Activated naive CD8-positive, alpha-beta T cell treated with anti-CD3 and anti-CD28 coated beads, Interleukin-2, amount 10 ng/mL, durations not matched to agents 7 days and 5 days (primary cell): ENCODE measurements at regions not wholly inside any gene's neighbourhood (a gene's known extent, or its start where the extent isn't known, plus 50 kb on each side); places are given as distances from the start of the nearest gene placed in this dataset.
A peak's percentile ranks its signal among the peaks of the same experiment; 100 is the strongest.

Experiments
- ATAC-seq: fragments of 150-1000 bp; cut with Tn5 transposase; one replicate; pipeline ENCODE4 v1.10.0; 2021; ENCODE audit warnings: low read depth, moderate library complexity
- POLR2A ChIA-PET: fragments of 350-600 bp; sonication (Branson Sonifier 250); formaldehyde crosslinking; loops from one replicate; lab custom pipeline; 2021; ENCODE audit warnings: antibody characterized with exemption; lab: Charles Lee
- DNase-seq: peaks from one replicate; pipeline ENCODE4 v3.0.0; 2021
- H3K27ac Mint-ChIP-seq: one replicate; pipeline ENCODE4 v1.8.0; 2022; ENCODE audit warnings: mild to moderate bottlenecking, mixed read lengths
- H3K27me3 Mint-ChIP-seq: one replicate; pipeline ENCODE4 v1.8.0; 2022; ENCODE audit warnings: mild to moderate bottlenecking, moderate library complexity, mixed read lengths
- H3K36me3 Mint-ChIP-seq: one replicate; pipeline ENCODE4 v1.8.0; 2021; ENCODE audit warnings: mild to moderate bottlenecking, mixed read lengths
- H3K4me1 Mint-ChIP-seq: one replicate; pipeline ENCODE4 v1.8.0; 2021; ENCODE audit warnings: mixed read lengths
- H3K4me3 Mint-ChIP-seq: one replicate; pipeline ENCODE4 v1.8.0; 2022; ENCODE audit warnings: mild to moderate bottlenecking, moderate library complexity, mixed read lengths
- H3K9me3 Mint-ChIP-seq: one replicate; pipeline ENCODE4 v1.8.0; 2021; ENCODE audit warnings: mixed read lengths

DNA sequence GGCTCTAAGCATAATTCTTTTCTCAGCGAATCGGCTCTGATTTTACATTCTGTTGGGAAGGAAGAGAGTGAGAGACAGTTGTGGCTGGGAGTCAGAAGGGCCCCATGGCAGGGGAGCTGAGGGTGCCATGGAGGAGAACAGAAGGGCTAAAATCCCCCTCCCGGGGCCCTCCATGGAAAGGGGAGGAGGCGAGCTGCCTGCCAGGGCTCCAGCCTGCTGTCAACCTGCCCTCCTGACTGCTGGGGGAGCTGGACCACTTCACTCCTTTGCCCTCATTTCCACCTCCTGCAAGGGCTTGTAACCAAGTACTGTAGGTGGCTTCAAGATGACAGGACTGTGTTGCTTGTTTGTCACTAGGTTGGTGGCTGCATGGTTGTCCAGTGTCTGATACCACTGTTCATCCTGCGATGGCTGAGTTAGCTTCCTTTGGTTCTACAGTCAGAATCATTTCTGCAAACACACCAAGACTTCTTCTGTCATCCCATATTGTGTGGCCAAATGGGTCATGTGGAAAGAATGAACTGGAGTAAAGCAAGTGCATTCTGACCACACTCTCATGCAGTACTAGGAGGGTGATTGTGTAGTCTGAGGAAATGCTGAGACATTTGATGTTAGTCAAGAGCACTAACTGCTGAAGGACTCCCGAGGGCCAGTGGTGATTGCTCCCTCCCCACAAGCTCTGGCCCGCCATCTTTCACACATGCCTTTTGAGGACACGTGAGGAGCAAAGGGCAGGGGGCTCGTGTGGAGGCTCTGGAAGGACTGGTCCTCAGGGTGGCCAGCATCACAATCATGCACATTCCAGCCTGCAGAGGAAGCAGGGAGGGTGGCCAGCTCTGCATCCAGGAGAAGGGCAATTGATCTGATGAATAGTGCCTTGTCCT, 307.2 kb downstream of the GADD45G start:
- no peak for ATAC-seq
- H3K36me3 Mint-ChIP-seq, result no peaks in the 10 kb centered on the region
- H3K4me1 Mint-ChIP-seq, result no peaks in the 10 kb centered on the region
- no peak overlapping the region for H3K27ac Mint-ChIP-seq
- POLR2A ChIA-PET, result no interaction called here
- no peak overlapping the region for H3K4me3 Mint-ChIP-seq
- H3K9me3 Mint-ChIP-seq, result no peaks in the 10 kb centered on the region
- DNase-seq, result no peak
- peaks cover 30% of the 10 kb centered on the region for H3K27me3 Mint-ChIP-seq

DNA sequence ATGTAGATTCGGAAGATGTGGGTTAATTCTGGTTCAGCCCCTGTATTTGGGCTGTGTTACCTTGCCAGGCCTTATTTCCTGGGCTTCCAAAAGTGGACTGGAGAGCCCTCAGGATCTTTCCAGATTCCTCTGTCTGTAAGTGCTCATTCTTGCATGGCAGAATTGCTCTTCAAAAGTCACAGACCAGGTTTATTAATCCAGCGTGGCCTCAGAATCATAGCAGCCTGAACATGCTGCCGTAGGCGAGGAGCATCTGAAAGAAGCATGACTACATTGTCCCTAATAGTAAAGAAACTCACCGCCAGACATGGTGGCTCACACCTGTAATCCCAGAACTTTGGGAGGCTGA, 307.8 kb downstream of the GADD45G start:
- no peaks in the 10 kb centered on the region for H3K36me3 Mint-ChIP-seq

DNA sequence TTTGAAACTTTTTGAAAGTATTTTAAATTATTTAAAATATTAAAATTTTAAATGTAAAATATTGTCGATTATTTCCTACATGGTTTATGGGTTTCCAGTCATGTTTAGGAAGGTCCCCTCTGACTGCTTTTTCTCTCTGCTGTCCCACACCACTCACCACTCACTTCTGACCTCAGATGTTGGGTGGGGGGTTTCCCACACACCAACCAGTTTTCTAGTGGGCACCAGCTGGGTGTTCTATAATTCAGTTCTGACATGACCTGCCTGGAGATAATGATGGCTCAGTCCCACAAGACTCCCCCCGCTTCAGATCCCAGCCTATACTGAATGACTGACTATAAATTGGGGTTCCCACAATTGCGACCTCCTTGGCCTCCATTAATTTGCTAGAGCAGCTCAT, 310.4 kb downstream of the GADD45G start:
- Mint-ChIP-seq H3K4me3 (no peak overlapping the region), H3K4me1 (peaks cover 8% of the 10 kb centered on the region), H3K27me3 (peaks cover 23% of the 10 kb centered on the region), H3K9me3 (no peaks in the 10 kb centered on the region), H3K27ac (no peak overlapping the region), H3K36me3 (no peaks in the 10 kb centered on the region)
- ATAC-seq (no peak), DNase-seq (no peak)
- POLR2A ChIA-PET, result no interaction called here

More for the DNA sequence above, 307.8 kb downstream of the GADD45G start:
- POLR2A ChIA-PET, result no interaction called here
- Mint-ChIP-seq H3K27me3 (peaks cover 28% of the 10 kb centered on the region), H3K27ac (no peak overlapping the region), H3K9me3 (no peaks in the 10 kb centered on the region), H3K4me1 (no peaks in the 10 kb centered on the region), H3K4me3 (no peak overlapping the region)
- DNase-seq, result no peak
- no peak for ATAC-seq

DNA sequence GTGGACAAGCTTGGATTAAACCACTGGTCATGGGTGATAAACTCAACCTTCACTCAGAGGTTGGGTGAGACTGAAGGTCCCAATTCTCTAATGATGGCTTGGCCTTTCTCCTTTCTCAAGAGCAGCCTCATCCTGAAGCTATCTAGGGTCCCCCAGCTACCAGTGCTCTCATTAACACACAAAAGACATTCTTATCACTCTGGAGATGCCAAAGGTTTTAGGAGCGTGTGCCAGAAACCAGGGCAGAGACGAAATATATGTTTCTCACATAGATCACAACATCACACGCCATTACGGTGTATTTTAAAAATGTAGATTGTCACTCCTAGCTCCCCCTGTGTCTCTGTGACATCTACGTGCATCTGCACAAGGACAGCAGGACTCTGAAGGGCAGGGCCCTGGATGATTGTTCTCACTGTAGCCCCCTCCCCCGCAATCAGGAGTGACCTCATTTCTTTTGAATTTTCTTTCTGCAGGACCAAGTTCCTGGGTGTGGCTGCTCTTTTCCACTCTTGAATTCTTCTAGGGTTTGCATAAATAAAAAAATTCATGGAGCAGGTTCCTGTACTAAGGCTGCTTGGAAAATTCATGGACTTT, 311.3 kb downstream of the GADD45G start:
- H3K36me3 Mint-ChIP-seq, result no peaks in the 10 kb centered on the region
- no peak overlapping the region for H3K27ac Mint-ChIP-seq
- no peak overlapping the region for H3K4me3 Mint-ChIP-seq
- ATAC-seq (no peak), DNase-seq (no peak)
- no peaks in the 10 kb centered on the region for H3K9me3 Mint-ChIP-seq
- peaks cover 15% of the 10 kb centered on the region for H3K27me3 Mint-ChIP-seq
- POLR2A ChIA-PET, result no interaction called here
- H3K4me1 Mint-ChIP-seq, result peaks cover 8% of the 10 kb centered on the region

DNA sequence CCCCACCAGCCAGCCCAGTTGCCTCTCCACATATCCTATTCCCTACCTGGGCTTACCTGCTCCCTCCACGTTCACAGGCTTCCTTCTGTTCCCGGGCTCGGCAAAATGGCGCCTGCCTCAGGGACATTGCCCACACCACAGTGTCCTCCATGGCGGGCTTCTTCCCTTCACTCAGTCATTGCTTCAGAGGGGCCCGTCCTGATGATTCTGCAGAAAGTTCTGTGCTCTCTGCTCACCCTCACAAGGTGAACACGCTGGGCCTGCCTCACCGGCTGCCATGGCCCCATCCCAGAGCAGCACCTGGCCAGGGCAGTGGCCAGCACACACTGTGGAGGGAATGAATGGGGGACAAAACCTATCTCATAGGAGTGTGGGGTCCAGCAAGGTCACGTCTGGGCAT, 313.0 kb downstream of the GADD45G start:
- DNase-seq (no peak), ATAC-seq (no peak)
- H3K4me3 Mint-ChIP-seq, result no peak overlapping the region
- no peak overlapping the region for H3K27ac Mint-ChIP-seq
- peaks cover 8% of the 10 kb centered on the region for H3K4me1 Mint-ChIP-seq
- POLR2A ChIA-PET, result no interaction called here
- no peaks in the 10 kb centered on the region for H3K36me3 Mint-ChIP-seq
- H3K9me3 Mint-ChIP-seq, result no peaks in the 10 kb centered on the region
- H3K27me3 Mint-ChIP-seq, result peaks cover 13% of the 10 kb centered on the region

DNA sequence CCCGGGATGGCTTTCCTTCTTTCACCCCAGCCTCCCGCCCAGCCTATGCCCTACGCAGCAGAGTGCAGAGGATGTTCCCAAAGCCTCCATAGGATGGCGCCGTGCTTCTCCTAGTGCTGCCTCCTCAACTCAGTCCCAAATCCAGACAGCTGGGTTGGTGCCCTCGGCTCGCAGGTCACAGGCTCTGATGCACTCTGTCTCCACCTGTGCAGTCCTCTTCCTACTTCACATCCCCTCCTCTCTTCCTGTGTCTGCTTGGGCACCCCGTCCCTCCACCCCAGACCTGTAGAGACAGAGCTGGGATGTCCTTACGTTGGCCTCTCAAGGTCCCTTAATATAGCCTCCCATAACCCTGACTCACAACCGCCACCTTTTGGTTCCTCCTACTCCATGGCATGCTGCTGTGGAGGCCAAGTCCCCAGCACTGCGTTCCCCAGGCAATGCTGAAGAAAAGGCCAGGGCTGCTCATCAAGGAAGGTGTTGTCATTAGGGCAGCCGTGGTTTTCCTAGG, 314.4 kb downstream of the GADD45G start:
- DNase-seq, result peak; percentile 43
- Mint-ChIP-seq H3K27me3 (peaks cover 15% of the 10 kb centered on the region), H3K9me3 (no peaks in the 10 kb centered on the region), H3K36me3 (no peaks in the 10 kb centered on the region), H3K4me3 (peak overlapping the region; percentile 48), H3K27ac (peak overlapping the region; percentile 43), H3K4me1 (peaks cover 15% of the 10 kb centered on the region)
- POLR2A ChIA-PET, result interaction anchor here (0.9 to 1.4 kb wide), 3 partner anchors 313 to 316 kb away, joined by 3 to 7 read pairs (median 3); partner anchors contain the start of gene GADD45G
- ATAC-seq, result peak; percentile 92

DNA sequence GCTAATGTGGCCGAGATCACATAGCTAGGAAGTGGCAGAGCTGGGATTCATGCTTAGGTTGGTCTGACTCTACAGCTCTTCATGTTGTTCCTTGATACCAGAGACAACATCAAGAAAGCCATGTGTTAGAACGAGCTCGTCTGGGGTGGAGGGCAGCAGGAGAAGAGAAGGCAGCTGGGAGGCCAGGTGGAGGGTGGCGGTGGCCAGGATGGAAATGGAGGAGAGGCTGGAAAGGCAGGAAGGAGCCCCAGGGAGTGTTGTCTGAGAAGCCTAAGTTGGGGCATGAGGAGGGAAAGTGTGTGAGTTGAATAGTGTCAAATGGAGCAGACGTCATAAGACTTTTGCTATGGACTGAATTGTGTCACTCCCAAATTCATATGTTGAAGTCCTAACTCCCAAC, 315.3 kb downstream of the GADD45G start:
- POLR2A ChIA-PET, result no interaction called here
- ATAC-seq (no peak), DNase-seq (no peak)
- Mint-ChIP-seq H3K4me3 (no peak overlapping the region), H3K36me3 (no peaks in the 10 kb centered on the region), H3K27me3 (peaks cover 15% of the 10 kb centered on the region), H3K9me3 (no peaks in the 10 kb centered on the region), H3K4me1 (peaks cover 18% of the 10 kb centered on the region), H3K27ac (no peak overlapping the region)

DNA sequence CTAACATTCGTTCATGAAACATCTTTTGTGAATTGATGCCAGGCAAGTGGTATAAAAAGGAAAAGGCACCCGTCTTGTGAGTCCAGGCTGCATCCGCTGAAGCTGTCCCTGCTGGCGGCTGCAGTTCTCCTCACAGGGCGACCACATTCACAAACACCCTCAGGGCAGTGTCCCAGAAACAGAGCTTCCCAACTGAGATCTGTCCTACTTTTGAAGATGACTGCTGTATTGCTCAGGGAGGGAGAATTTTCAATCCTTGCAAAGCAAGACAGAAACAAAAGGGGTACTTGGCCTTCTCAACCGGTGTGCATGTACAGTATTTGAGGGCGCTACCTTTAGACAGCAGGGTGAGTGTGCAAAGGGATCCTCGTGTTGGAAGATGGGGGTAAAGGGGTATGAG, 316.1 kb downstream of the GADD45G start:
- Mint-ChIP-seq H3K27ac (no peak overlapping the region), H3K36me3 (no peaks in the 10 kb centered on the region), H3K27me3 (peaks cover 14% of the 10 kb centered on the region), H3K9me3 (no peaks in the 10 kb centered on the region), H3K4me3 (no peak overlapping the region), H3K4me1 (peaks cover 18% of the 10 kb centered on the region)
- no peak for DNase-seq
- ATAC-seq, result no peak
- POLR2A ChIA-PET, result no interaction called here

DNA sequence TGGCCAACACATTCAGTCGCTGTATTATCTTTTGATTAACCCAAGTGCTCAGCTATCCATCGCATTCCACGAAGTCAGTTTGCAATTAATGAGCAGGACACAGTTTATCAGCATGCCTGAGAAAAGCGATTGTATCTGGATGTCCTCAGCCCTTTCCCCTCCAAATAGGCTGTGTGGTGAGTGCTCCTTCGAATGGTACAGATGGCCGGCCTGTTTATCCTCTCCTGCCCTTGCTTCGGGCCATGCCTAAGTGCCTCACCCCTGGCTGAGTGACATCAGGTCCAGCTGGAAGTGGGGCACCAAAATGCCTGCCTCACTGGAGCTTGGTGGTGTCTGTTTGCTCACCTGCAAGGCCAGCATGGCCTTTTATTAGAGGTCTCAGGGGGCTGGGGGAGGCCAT, 317.3 kb downstream of the GADD45G start:
- ATAC-seq, result no peak
- no peak overlapping the region for H3K4me3 Mint-ChIP-seq

DNA sequence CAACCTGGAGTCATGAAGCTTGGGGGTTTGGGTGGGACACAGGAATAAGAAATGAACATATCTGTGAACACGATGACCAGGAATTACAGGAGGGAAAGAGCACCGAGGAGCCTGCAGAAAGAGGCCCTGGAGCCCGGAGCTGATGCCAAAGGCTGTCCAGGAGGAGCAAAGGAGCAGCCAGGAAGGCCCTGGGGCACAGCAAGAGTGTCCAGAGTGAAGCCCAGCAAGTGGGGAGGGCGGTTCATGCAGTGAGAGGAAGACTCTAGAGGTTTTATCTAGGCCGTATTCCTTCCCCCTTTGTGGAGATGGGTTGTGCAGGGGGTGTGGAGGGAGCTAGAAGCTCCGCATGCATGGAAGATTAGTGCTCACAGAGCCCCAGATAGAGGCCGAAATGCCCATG, 318.4 kb downstream of the GADD45G start:
- DNase-seq, result no peak
- Mint-ChIP-seq H3K27ac (no peak overlapping the region), H3K36me3 (no peaks in the 10 kb centered on the region), H3K4me1 (peaks cover 18% of the 10 kb centered on the region), H3K9me3 (no peaks in the 10 kb centered on the region), H3K27me3 (peaks cover 18% of the 10 kb centered on the region), H3K4me3 (no peak overlapping the region)
- POLR2A ChIA-PET, result no interaction called here
- no peak for ATAC-seq

More for the DNA sequence above, 317.3 kb downstream of the GADD45G start:
- no peaks in the 10 kb centered on the region for H3K9me3 Mint-ChIP-seq
- peaks cover 18% of the 10 kb centered on the region for H3K4me1 Mint-ChIP-seq
- no peak overlapping the region for H3K27ac Mint-ChIP-seq
- POLR2A ChIA-PET, result no interaction called here
- no peak for DNase-seq
- no peaks in the 10 kb centered on the region for H3K36me3 Mint-ChIP-seq
- peaks cover 18% of the 10 kb centered on the region for H3K27me3 Mint-ChIP-seq

DNA sequence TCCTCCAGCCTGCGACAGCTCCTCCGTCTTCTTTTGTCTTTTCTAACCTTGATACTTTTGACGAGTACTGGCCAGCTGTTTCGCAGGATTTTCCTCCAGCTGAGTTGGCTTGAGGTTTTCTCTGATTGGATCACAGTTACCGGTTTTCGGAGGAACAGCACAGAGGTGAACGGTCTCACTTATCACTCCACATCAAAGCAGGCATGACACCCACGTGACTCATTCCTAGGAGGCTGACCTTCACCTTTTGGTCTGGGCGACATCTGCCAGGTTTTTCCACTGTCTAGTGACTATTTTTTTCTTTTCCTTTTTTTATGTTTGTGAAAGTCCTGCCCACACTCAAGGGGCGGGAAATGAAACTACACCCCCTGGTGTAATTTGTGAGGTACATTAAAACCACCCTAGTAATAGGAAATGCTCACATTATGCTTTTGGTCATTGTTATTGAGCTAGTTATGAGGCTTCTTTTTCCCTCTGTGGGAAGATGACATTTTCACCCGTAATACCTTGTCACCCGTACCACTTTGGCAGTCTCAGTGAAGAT, 319.2 kb downstream of the GADD45G start:
- Mint-ChIP-seq H3K27ac (no peak overlapping the region), H3K4me3 (peak overlapping the region; percentile 10)
- no peak for DNase-seq

DNA sequence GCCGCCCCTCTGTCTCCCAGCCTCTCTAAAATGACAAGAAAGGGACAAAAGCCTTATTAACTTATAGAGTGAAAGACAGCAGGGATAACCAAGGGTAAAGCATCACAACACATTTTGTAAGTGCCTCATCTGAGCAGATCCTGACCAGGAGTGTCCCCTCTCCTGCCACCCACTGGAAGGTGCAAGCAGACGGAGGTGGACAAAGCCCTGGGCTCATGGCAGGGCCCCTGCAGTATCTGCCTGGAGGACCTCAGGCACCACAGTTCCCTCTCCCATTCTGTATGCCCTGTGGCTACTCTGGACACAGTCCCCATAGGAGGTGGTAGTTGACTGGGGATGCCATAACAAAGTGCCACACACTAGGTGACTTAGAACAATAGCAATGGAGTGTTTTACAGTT, 319.8 kb downstream of the GADD45G start:
- DNase-seq (no peak), ATAC-seq (no peak)
- no peaks in the 10 kb centered on the region for H3K36me3 Mint-ChIP-seq
- H3K27me3 Mint-ChIP-seq, result peaks cover 20% of the 10 kb centered on the region
- H3K27ac Mint-ChIP-seq, result no peak overlapping the region
- no peaks in the 10 kb centered on the region for H3K9me3 Mint-ChIP-seq
- H3K4me3 Mint-ChIP-seq, result no peak overlapping the region
- peaks cover 10% of the 10 kb centered on the region for H3K4me1 Mint-ChIP-seq
- POLR2A ChIA-PET, result interaction anchor here (0.5 to 1.0 kb wide), 3 partner anchors 175 to 322 kb away, joined by 3 to 4 read pairs (median 3); no protein-coding TSS in a partner anchor

More for the DNA sequence above, 319.2 kb downstream of the GADD45G start:
- Mint-ChIP-seq H3K4me1 (peaks cover 15% of the 10 kb centered on the region), H3K36me3 (no peaks in the 10 kb centered on the region), H3K27me3 (peaks cover 20% of the 10 kb centered on the region), H3K9me3 (no peaks in the 10 kb centered on the region)
- POLR2A ChIA-PET, result interaction anchor here (0.5 to 1.0 kb wide), 3 partner anchors 76 to 233 kb away, joined by 3 read pairs; no protein-coding TSS in a partner anchor
- ATAC-seq, result peak; percentile 15

DNA sequence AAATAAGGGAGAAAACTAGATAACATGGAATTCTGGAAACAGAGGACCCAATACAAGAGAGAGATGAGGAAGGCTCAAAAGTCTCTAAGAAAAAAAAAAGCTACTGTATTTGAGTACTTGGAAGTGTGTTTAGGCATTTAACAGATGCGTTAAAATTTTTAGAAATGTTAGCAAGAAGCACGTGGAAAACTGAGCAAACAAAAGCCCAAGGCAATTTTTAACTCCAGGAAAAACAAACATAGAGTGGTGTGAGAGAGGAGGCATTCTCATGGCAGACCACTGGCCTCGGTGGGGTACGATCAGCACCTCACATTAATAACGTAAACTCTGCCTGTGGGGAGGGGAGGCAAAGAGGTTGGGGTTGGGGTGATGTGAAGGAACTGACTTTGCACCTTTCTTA, 321.4 kb downstream of the GADD45G start:
- ATAC-seq (no peak), DNase-seq (no peak)
- Mint-ChIP-seq H3K36me3 (no peaks in the 10 kb centered on the region), H3K27ac (no peak overlapping the region), H3K9me3 (no peaks in the 10 kb centered on the region), H3K27me3 (peaks cover 18% of the 10 kb centered on the region), H3K4me3 (no peak overlapping the region), H3K4me1 (peaks cover 20% of the 10 kb centered on the region)
- POLR2A ChIA-PET, result no interaction called here
